HG03103 (cell line): ENCODE measurements at regions not wholly inside any gene's neighbourhood (a gene's known extent, or its start where the extent isn't known, plus 50 kb on each side); places are given as distances from the start of the nearest gene placed in this dataset.

Experiments used
- ATAC-seq: cut with Tn5 transposase; IDR thresholded peaks from one replicate; pipeline ENCODE4 v1.9.1; 2021; ENCODE audit warnings: low read depth; ENCODE audit not compliant: unreplicated experiment

- ATAC-seq: no peak
Observed at GRCh38 chr2:147051814-147052213, 793.0 kb upstream of the ACVR2A start.

- ATAC-seq: no peak
Observed at GRCh38 chr2:147051248-147051647, 793.6 kb upstream of the ACVR2A start.

- no peak for ATAC-seq
Observed at GRCh38 chr2:147049957-147050356, 794.9 kb upstream of the ACVR2A start.

- ATAC-seq: no peak
Observed at GRCh38 chr2:147046473-147046872, 798.4 kb upstream of the ACVR2A start.

- no peak for ATAC-seq
Observed at GRCh38 chr2:147045113-147045512, 799.7 kb upstream of the ACVR2A start.

- ATAC-seq: no peak
Observed at GRCh38 chr2:147041121-147041494, 803.7 kb upstream of the ACVR2A start.

- ATAC-seq: no peak
Observed at GRCh38 chr2:147040298-147041120, 804.3 kb upstream of the ACVR2A start.

GRCh38 chr2:147037048-147037447 lies 807.8 kb upstream of the ACVR2A start:
- ATAC-seq: no peak

- ATAC-seq: no peak
Observed at GRCh38 chr2:147033044-147033443, 811.8 kb upstream of the ACVR2A start.

GRCh38 chr2:147031897-147032296 lies 812.9 kb upstream of the ACVR2A start:
- no peak for ATAC-seq

GRCh38 chr2:147030966-147031720 lies 813.7 kb upstream of the ACVR2A start:
- no peak for ATAC-seq

- no peak for ATAC-seq
Observed at GRCh38 chr2:147027436-147027835, 817.4 kb upstream of the ACVR2A start.

GRCh38 chr2:147026664-147027295 lies 818.0 kb upstream of the ACVR2A start:
- ATAC-seq: no peak

GRCh38 chr2:147025646-147026585 lies 818.9 kb upstream of the ACVR2A start:
- no peak for ATAC-seq

- no peak for ATAC-seq
Observed at GRCh38 chr2:147019311-147019710, 825.5 kb upstream of the ACVR2A start.

GRCh38 chr2:147017951-147018645 lies 826.7 kb upstream of the ACVR2A start:
- no peak for ATAC-seq

- ATAC-seq: no peak
Observed at GRCh38 chr2:147016181-147016580, 828.6 kb upstream of the ACVR2A start.

- no peak for ATAC-seq
Observed at GRCh38 chr2:147015591-147015990, 829.2 kb upstream of the ACVR2A start.

GRCh38 chr2:147013696-147014392 lies 831.0 kb upstream of the ACVR2A start:
- ATAC-seq: no peak
